Activated CD4-positive, alpha-beta memory T cell treated with anti-CD3 and anti-CD28 coated beads, Interleukin-2, amount 10 ng/mL, durations not matched to agents 7 days and 5 days (primary cell): ENCODE measurements at regions not wholly inside any gene's neighbourhood (a gene's known extent, or its start where the extent isn't known, plus 50 kb on each side); places are given as distances from the start of the nearest gene placed in this dataset.

Source experiments
- CTCF ChIA-PET: fragments of 350-600 bp; sonication (Branson Sonifier 250); formaldehyde crosslinking; loops from one replicate; lab custom pipeline; 2021; ENCODE audit warnings: antibody characterized with exemption, inconsistent platforms; lab: Charles Lee
- POLR2A ChIA-PET: fragments of 350-600 bp; sonication (Branson Sonifier 250); formaldehyde crosslinking; loops from one replicate; lab custom pipeline; 2021; ENCODE audit warnings: antibody characterized with exemption; lab: Charles Lee
- DNase-seq: peaks from one replicate; pipeline ENCODE4 v3.0.0-alpha.2; 2020
- H3K27ac Mint-ChIP-seq: one replicate; pipeline ENCODE4 v1.8.0; 2021; ENCODE audit warnings: mild to moderate bottlenecking, mixed read lengths
- H3K27me3 Mint-ChIP-seq: one replicate; pipeline ENCODE4 v1.8.0; 2021; ENCODE audit warnings: mixed read lengths
- H3K36me3 Mint-ChIP-seq: one replicate; pipeline ENCODE4 v1.8.0; 2021; ENCODE audit warnings: low read depth, mixed read lengths
- H3K4me1 Mint-ChIP-seq: one replicate; pipeline ENCODE4 v1.8.0; 2021; ENCODE audit warnings: mixed read lengths
- H3K4me3 Mint-ChIP-seq: one replicate; pipeline ENCODE4 v1.8.0; 2021; ENCODE audit warnings: mild to moderate bottlenecking, mixed read lengths
- H3K9me3 Mint-ChIP-seq: one replicate; pipeline ENCODE4 v1.8.0; 2021; ENCODE audit warnings: mixed read lengths

- Mint-ChIP-seq H3K36me3 (no peaks in the 10 kb centered on the region), H3K4me3 (no peak overlapping the region), H3K9me3 (peaks cover 23% of the 10 kb centered on the region), H3K27ac (no peak overlapping the region), H3K4me1 (no peaks in the 10 kb centered on the region), H3K27me3 (no peaks in the 10 kb centered on the region)
- no peak for DNase-seq
- CTCF ChIA-PET: no interaction called here
- POLR2A ChIA-PET: no interaction called here
Observed at GRCh38 chr22:48018346-48018745, 1255.9 kb downstream of the TBC1D22A start.

DNA sequence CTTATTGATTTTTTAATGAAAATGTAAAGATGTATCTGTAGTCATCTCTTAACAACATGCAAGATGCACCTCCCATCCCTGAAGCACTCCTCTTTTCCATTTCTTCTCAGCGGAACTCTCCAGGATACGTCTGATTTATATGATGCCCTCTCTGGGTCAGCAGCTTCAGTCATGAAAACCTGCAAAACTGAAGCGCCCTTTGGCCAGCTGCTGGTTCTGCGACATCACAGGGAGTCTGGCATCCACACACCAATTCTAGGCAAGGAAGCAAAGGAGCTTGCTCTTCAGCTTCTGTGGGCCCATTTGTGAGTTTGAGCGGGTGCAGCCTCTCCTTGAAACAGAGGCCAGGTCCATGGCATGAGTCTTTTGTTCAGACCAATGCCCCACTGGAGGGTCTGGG is 1253.3 kb downstream of the TBC1D22A start:
- Mint-ChIP-seq H3K36me3 (no peaks in the 10 kb centered on the region), H3K4me3 (no peak overlapping the region), H3K27me3 (no peaks in the 10 kb centered on the region), H3K27ac (no peak overlapping the region), H3K9me3 (peaks cover 23% of the 10 kb centered on the region), H3K4me1 (no peaks in the 10 kb centered on the region)
- DNase-seq: no peak
- ChIA-PET CTCF (no interaction called here), POLR2A (no interaction called here)

DNA sequence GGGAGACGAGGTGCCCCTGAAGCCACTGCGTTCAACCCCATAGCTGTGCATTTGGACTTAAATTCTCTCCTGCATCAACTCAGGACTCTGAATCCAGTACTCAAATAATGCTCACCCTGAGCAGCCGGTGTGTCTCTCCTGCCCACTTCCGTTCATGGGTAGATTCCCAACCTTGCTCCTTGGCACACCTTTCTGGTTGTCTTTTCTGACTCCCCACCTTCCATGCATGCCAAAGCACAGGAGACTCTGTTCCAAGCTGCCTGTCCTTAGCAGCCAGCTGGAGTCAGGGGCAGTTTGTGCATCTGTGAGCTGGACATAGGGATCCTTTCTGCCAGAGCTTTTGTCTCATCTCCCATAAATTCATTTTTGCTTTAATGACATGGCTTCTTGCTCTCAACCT is 1242.5 kb downstream of the TBC1D22A start:
- H3K9me3 Mint-ChIP-seq: no peaks in the 10 kb centered on the region
- no peak for DNase-seq
- no peaks in the 10 kb centered on the region for H3K4me1 Mint-ChIP-seq
- ChIA-PET POLR2A (no interaction called here), CTCF (no interaction called here)
- H3K27ac Mint-ChIP-seq: no peak overlapping the region
- no peaks in the 10 kb centered on the region for H3K36me3 Mint-ChIP-seq
- no peak overlapping the region for H3K4me3 Mint-ChIP-seq
- no peaks in the 10 kb centered on the region for H3K27me3 Mint-ChIP-seq

- CTCF ChIA-PET: no interaction called here
- DNase-seq: no peak
- H3K4me1 Mint-ChIP-seq: no peaks in the 10 kb centered on the region
Observed at GRCh38 chr22:48004038-48004437, 1241.6 kb downstream of the TBC1D22A start.

DNA sequence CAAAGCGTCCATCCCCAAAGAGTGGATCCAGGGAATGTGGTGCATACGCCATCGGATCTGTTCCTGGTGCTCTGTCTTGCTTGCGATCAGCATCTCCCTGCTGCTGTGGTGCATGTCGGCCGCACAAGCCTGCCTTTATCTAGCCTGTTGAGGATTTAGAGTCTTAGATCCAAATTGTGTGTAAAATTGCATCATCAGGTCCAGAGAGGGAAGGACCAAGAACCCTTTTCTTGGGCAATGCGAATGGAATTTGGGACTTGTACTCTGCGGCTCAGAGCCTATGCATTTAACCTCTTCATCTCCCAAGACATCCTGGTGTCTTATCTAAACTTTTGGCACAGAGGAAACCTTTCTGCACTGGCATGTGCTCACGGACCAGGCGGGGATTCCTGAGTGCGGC is 1238.7 kb downstream of the TBC1D22A start:
- Mint-ChIP-seq H3K9me3 (no peaks in the 10 kb centered on the region), H3K4me1 (no peaks in the 10 kb centered on the region), H3K27ac (no peak overlapping the region), H3K4me3 (no peak overlapping the region), H3K27me3 (no peaks in the 10 kb centered on the region), H3K36me3 (no peaks in the 10 kb centered on the region)
- CTCF ChIA-PET: no interaction called here
- no peak for DNase-seq
- POLR2A ChIA-PET: no interaction called here

More at GRCh38 chr22:48004038-48004437, 1241.6 kb downstream of the TBC1D22A start:
- Mint-ChIP-seq H3K27me3 (no peaks in the 10 kb centered on the region), H3K9me3 (no peaks in the 10 kb centered on the region), H3K4me3 (no peak overlapping the region), H3K27ac (no peak overlapping the region), H3K36me3 (no peaks in the 10 kb centered on the region)
- POLR2A ChIA-PET: no interaction called here

DNA sequence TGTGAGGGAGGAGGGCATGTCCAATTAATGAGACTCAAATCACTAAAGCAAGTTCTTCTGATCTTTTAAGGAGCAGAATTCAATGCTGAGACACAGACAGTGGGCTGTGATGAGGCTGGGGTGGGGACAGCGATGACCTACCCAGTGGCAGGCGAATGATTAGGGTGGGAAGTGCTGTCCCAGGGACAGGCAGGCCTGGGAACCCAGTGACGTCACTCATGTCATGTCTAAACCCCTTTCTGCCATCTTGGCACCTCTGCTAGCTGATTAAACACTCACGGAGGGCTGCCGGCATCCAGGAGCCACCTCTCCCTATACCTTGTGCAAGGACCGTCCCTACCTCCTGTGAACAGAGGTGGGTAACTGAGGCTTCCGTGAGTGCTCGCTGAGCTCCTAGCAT is 1235.2 kb downstream of the TBC1D22A start:
- H3K27ac Mint-ChIP-seq: no peak overlapping the region
- no peaks in the 10 kb centered on the region for H3K4me1 Mint-ChIP-seq
- no peaks in the 10 kb centered on the region for H3K9me3 Mint-ChIP-seq
- H3K27me3 Mint-ChIP-seq: no peaks in the 10 kb centered on the region
- no peak overlapping the region for H3K4me3 Mint-ChIP-seq
- ChIA-PET CTCF (no interaction called here), POLR2A (no interaction called here)
- no peak for DNase-seq
- no peaks in the 10 kb centered on the region for H3K36me3 Mint-ChIP-seq

- Mint-ChIP-seq H3K27me3 (no peaks in the 10 kb centered on the region), H3K4me1 (no peaks in the 10 kb centered on the region), H3K9me3 (no peaks in the 10 kb centered on the region), H3K27ac (no peak overlapping the region), H3K4me3 (no peak overlapping the region), H3K36me3 (no peaks in the 10 kb centered on the region)
- ChIA-PET CTCF (no interaction called here), POLR2A (no interaction called here)
- DNase-seq: no peak
Observed at GRCh38 chr22:47997052-47997590, 1234.7 kb downstream of the TBC1D22A start.

DNA sequence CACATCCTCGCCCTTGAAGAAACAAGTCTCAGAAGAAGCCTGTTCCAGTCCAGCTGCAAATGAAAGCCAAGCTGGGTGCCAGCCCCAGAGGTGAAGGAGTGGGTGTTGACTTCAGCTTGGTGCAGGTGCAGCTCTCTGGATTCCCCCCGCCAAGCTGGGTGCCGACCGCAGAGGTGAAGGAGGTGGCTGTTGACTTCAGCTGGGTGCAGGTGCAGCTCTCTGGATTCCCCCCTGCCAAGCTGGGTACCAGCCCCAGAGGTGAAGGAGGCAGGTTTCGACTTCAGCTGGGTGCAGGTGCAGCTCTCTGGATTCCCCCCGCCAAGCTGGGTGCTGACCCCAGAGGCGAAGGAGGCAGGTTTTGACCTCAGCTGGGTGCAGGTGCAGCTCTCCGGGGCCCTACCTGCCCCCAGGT is 1234.0 kb downstream of the TBC1D22A start:
- DNase-seq: no peak
- H3K27me3 Mint-ChIP-seq: no peaks in the 10 kb centered on the region
- H3K4me3 Mint-ChIP-seq: no peak overlapping the region
- no peaks in the 10 kb centered on the region for H3K9me3 Mint-ChIP-seq
- no peak overlapping the region for H3K27ac Mint-ChIP-seq
- CTCF ChIA-PET: no interaction called here
- POLR2A ChIA-PET: no interaction called here
- no peaks in the 10 kb centered on the region for H3K4me1 Mint-ChIP-seq
- no peaks in the 10 kb centered on the region for H3K36me3 Mint-ChIP-seq

GRCh38 chr22:47995718-47996117 is 1233.3 kb downstream of the TBC1D22A start:
- Mint-ChIP-seq H3K27ac (no peak overlapping the region), H3K9me3 (no peaks in the 10 kb centered on the region), H3K36me3 (no peaks in the 10 kb centered on the region), H3K27me3 (no peaks in the 10 kb centered on the region), H3K4me3 (no peak overlapping the region), H3K4me1 (no peaks in the 10 kb centered on the region)
- ChIA-PET CTCF (no interaction called here), POLR2A (no interaction called here)
- no peak for DNase-seq

DNA sequence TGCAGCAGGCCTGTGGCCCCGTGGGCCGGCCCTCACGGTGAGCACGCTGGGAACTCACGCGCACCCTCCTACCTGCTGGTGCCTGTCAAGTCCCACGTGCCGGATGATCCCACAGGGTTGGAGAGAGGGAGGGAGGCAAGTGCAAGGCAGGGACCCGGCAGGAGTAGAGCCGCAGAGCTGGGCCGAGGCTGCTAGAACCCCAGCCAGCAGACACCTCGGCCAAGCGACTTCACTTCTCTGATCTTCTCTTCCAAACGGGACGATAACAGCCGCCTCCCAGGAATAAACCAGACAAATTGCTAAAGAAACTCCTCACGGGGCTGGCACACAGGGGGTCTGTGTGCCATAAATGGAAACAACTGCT is 1232.8 kb downstream of the TBC1D22A start:
- CTCF ChIA-PET: no interaction called here
- no peaks in the 10 kb centered on the region for H3K4me1 Mint-ChIP-seq
- no peak overlapping the region for H3K27ac Mint-ChIP-seq
- no peaks in the 10 kb centered on the region for H3K36me3 Mint-ChIP-seq
- no peak overlapping the region for H3K4me3 Mint-ChIP-seq
- no peaks in the 10 kb centered on the region for H3K27me3 Mint-ChIP-seq
- no peaks in the 10 kb centered on the region for H3K9me3 Mint-ChIP-seq
- DNase-seq: no peak
- POLR2A ChIA-PET: no interaction called here

GRCh38 chr22:47994601-47995263 is 1232.3 kb downstream of the TBC1D22A start:
- H3K36me3 Mint-ChIP-seq: no peaks in the 10 kb centered on the region
- ChIA-PET CTCF (no interaction called here), POLR2A (no interaction called here)
- no peak for DNase-seq
- no peak overlapping the region for H3K4me3 Mint-ChIP-seq
- no peaks in the 10 kb centered on the region for H3K9me3 Mint-ChIP-seq
- no peaks in the 10 kb centered on the region for H3K4me1 Mint-ChIP-seq
- peaks cover under 1% of the 10 kb centered on the region for H3K27me3 Mint-ChIP-seq
- H3K27ac Mint-ChIP-seq: no peak overlapping the region

DNA sequence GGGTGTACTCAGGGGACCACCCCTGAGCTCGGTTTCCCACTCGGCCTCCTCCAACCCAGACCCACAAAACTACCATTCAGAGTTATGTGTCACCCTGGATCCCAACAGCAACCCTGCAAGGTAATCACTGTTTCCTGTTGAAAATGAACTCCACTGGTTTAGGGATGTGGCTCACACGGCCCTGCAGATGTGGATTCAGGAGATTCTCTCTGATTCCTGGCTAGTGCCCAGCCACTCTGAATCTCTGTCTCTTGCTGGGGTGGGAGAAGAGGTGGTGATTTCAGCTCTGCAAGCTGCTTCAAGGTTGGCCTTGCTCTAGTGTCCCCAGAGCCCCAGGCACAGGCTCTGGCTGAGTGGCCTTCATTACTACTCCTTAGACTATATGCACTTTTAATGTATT is 1231.6 kb downstream of the TBC1D22A start:
- DNase-seq: no peak
- Mint-ChIP-seq H3K27ac (no peak overlapping the region), H3K4me1 (no peaks in the 10 kb centered on the region), H3K4me3 (no peak overlapping the region), H3K36me3 (no peaks in the 10 kb centered on the region), H3K27me3 (peaks cover 3% of the 10 kb centered on the region), H3K9me3 (no peaks in the 10 kb centered on the region)
- ChIA-PET CTCF (no interaction called here), POLR2A (no interaction called here)

DNA sequence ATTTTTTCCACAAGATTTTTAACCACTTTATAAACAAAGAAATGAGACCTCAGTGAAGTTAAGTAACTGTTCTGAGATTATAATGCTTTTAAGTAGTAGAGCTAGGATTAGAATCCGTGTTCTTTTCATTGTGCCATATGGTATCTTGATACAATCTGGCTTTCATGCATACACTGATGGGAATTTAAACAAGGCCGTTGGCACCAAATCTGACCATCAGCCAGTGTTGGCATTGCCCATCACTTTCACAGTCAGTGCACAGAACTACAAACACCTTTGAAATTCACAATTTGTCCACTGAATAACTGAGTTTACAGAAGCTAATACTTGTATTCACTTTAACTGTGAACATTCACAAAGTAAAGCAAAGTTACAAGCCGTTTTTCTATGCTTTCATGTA is 1228.0 kb downstream of the TBC1D22A start:
- DNase-seq: no peak
- ChIA-PET POLR2A (no interaction called here), CTCF (no interaction called here)
- Mint-ChIP-seq H3K27ac (no peak overlapping the region), H3K36me3 (no peaks in the 10 kb centered on the region), H3K4me1 (no peaks in the 10 kb centered on the region), H3K9me3 (no peaks in the 10 kb centered on the region), H3K27me3 (peaks cover 3% of the 10 kb centered on the region), H3K4me3 (no peak overlapping the region)

DNA sequence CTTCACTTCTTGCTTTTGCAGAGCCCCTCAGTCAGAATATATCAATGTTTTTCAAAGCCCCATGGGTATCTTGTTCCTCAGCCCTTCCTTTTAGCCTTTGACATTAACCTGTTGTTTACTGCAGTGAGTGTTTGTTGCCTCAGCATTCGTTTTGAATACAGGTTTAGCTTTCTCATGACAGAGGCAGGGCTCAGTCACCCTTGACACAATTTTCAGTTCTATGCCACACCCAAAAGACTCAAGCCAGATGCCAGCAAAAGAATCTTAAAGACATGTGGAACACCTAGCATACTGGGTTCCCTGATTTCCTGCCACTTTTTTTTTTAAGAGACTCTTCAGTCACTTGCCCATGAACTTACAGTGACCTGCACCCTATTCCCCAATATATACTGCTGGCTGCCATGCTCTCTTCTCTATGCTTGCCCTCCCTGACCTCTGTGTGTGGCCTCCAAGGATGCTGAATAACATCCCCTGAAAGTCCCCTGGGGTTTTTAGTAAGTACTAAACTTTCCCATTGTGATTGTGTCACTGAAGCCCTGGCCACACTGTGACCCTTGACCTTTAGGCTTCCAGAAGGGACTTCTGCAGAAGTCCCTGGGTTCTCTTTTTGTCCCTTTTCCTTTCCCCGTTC is 1225.5 kb downstream of the TBC1D22A start:
- H3K36me3 Mint-ChIP-seq: no peaks in the 10 kb centered on the region
- CTCF ChIA-PET: no interaction called here

More for the DNA sequence above, 1225.5 kb downstream of the TBC1D22A start:
- POLR2A ChIA-PET: no interaction called here
- H3K4me3 Mint-ChIP-seq: no peak overlapping the region
- no peaks in the 10 kb centered on the region for H3K9me3 Mint-ChIP-seq
- no peak for DNase-seq
- no peaks in the 10 kb centered on the region for H3K4me1 Mint-ChIP-seq
- H3K27ac Mint-ChIP-seq: no peak overlapping the region
- peaks cover 3% of the 10 kb centered on the region for H3K27me3 Mint-ChIP-seq
